ENCODE measurements at regions not wholly inside any gene's neighbourhood (a gene's known extent, or its start where the extent isn't known, plus 50 kb on each side); places are given as distances from the start of the nearest gene placed in this dataset.

DNA sequence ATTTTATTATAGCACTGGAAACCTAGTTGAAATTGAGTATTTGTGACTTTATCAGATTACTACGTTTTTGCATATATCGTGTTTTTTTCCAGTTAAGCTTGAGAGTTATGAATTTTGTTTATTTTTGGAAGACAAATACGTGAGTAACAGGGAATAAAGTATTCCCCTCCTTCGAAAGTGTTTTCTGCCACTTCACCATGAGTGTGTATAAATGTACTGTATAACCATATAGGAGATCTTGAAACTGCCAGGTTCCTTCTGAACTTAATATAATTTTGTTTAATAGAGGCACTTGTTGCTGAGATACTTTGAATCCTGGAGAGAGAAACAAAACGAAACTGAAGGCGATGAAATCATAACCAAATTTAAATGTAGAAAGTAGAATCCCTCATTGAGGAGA is 1004.4 kb upstream of the ZEB2 start:
- TF ChIP-seq, protein P1, sequence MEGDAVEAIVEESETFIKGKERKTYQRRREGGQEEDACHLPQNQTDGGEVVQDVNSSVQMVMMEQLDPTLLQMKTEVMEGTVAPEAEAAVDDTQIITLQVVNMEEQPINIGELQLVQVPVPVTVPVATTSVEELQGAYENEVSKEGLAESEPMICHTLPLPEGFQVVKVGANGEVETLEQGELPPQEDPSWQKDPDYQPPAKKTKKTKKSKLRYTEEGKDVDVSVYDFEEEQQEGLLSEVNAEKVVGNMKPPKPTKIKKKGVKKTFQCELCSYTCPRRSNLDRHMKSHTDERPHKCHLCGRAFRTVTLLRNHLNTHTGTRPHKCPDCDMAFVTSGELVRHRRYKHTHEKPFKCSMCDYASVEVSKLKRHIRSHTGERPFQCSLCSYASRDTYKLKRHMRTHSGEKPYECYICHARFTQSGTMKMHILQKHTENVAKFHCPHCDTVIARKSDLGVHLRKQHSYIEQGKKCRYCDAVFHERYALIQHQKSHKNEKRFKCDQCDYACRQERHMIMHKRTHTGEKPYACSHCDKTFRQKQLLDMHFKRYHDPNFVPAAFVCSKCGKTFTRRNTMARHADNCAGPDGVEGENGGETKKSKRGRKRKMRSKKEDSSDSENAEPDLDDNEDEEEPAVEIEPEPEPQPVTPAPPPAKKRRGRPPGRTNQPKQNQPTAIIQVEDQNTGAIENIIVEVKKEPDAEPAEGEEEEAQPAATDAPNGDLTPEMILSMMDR (IDR thresholded peaks at IDR 0.05), result no peak
- TF ChIP-seq POLR2A (IDR thresholded peaks at IDR 0.05), result no peak
